HG02588 (cell line): ENCODE measurements at regions not wholly inside any gene's neighbourhood (a gene's known extent, or its start where the extent isn't known, plus 50 kb on each side); places are given as distances from the start of the nearest gene placed in this dataset.
"Not testable (repeated sequence)": the region's sequence is repeated elsewhere in the genome, so short reads cannot be mapped to it uniquely, and the experiment has no call there.

ENCODE experiments used
- ATAC-seq: cut with Tn5 transposase; IDR thresholded peaks from one replicate; pipeline ENCODE4 v1.9.1; 2021; ENCODE audit warnings: mild to moderate bottlenecking, moderate library complexity; ENCODE audit not compliant: unreplicated experiment

GRCh38 chr1:118575060-118575459, 390.0 kb upstream of the SPAG17 start:
- no peak for ATAC-seq

GRCh38 chr1:118564961-118565703, 380.1 kb upstream of the SPAG17 start:
- ATAC-seq: no peak

- peak; percentile 78 for ATAC-seq
Measured at GRCh38 chr1:118563981-118564951, 379.2 kb upstream of the SPAG17 start.

GRCh38 chr1:118558933-118559332, 373.9 kb upstream of the SPAG17 start:
- no peak for ATAC-seq

GRCh38 chr1:118556936-118557335, 371.9 kb upstream of the SPAG17 start:
- ATAC-seq: no peak

GRCh38 chr1:118555638-118556037, 370.6 kb upstream of the SPAG17 start:
- no peak for ATAC-seq

GRCh38 chr1:118535901-118536300, 350.9 kb upstream of the SPAG17 start:
- no peak for ATAC-seq

GRCh38 chr1:118511922-118512321, 326.9 kb upstream of the SPAG17 start:
- not testable (repeated sequence) for ATAC-seq

GRCh38 chr1:118504867-118505266, 319.8 kb upstream of the SPAG17 start:
- no peak for ATAC-seq

- ATAC-seq: no peak
Measured at GRCh38 chr1:118504221-118504644, 319.2 kb upstream of the SPAG17 start.

- ATAC-seq: no peak
Measured at GRCh38 chr1:118503752-118504151, 318.7 kb upstream of the SPAG17 start.

GRCh38 chr1:118494998-118495397, 310.0 kb upstream of the SPAG17 start:
- ATAC-seq: no peak

GRCh38 chr1:118488787-118489186, 303.8 kb upstream of the SPAG17 start:
- no peak for ATAC-seq

- ATAC-seq: no peak
Measured at GRCh38 chr1:118487932-118488331, 302.9 kb upstream of the SPAG17 start.

- ATAC-seq: no peak
Measured at GRCh38 chr1:118487091-118487490, 302.1 kb upstream of the SPAG17 start.

GRCh38 chr1:118486199-118486598, 301.2 kb upstream of the SPAG17 start:
- no peak for ATAC-seq

- no peak for ATAC-seq
Measured at GRCh38 chr1:118485757-118486156, 300.7 kb upstream of the SPAG17 start.

- no peak for ATAC-seq
Measured at GRCh38 chr1:118484893-118485292, 299.9 kb upstream of the SPAG17 start.

GRCh38 chr1:118483245-118484006, 298.4 kb upstream of the SPAG17 start:
- ATAC-seq: no peak

GRCh38 chr1:118481126-118481525, 296.1 kb upstream of the SPAG17 start:
- no peak for ATAC-seq

GRCh38 chr1:118479351-118479750, 294.3 kb upstream of the SPAG17 start:
- ATAC-seq: no peak
